ENCODE measurements at regions not wholly inside any gene's neighbourhood (a gene's known extent, or its start where the extent isn't known, plus 50 kb on each side); places are given as distances from the start of the nearest gene placed in this dataset.

DNA sequence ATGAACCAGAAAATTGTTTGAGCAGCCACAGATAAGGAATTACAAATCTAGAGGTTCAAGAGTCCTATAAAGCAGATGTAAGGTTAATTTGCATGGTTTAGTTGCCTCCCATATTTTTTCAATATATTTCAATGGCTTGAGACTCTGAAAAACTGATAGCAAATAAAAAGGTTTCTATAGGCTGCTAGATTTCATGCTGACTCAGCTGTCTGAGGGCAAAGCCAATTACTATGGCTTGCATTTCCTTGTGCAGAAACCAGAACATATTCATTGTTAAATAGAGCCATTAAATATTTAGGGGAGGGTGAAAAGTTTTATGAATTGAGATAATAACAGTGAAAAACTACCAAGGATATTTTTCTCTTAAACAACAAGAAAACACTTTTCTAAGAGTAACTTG is 278.1 kb upstream of the CADM2 start:
- TF ChIP-seq, protein P1, sequence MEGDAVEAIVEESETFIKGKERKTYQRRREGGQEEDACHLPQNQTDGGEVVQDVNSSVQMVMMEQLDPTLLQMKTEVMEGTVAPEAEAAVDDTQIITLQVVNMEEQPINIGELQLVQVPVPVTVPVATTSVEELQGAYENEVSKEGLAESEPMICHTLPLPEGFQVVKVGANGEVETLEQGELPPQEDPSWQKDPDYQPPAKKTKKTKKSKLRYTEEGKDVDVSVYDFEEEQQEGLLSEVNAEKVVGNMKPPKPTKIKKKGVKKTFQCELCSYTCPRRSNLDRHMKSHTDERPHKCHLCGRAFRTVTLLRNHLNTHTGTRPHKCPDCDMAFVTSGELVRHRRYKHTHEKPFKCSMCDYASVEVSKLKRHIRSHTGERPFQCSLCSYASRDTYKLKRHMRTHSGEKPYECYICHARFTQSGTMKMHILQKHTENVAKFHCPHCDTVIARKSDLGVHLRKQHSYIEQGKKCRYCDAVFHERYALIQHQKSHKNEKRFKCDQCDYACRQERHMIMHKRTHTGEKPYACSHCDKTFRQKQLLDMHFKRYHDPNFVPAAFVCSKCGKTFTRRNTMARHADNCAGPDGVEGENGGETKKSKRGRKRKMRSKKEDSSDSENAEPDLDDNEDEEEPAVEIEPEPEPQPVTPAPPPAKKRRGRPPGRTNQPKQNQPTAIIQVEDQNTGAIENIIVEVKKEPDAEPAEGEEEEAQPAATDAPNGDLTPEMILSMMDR (IDR thresholded peaks at IDR 0.05): no peak
- no peak for TF ChIP-seq EP300 (IDR thresholded peaks at IDR 0.05)

All from gastroesophageal sphincter (tissue), 3 donors.